Lower lobe of right lung (tissue), 2 donors: ENCODE measurements at regions not wholly inside any gene's neighbourhood (a gene's known extent, or its start where the extent isn't known, plus 50 kb on each side); places are given as distances from the start of the nearest gene placed in this dataset.
"Not testable (repeated sequence)": the region's sequence is repeated elsewhere in the genome, so short reads cannot be mapped to it uniquely, and the experiment has no call there.

Source experiments
- ATAC-seq, 2 donors: fragments of 200-7000 bp; cut with Tn5 transposase; one replicate each; pipeline ENCODE4 v1.9.1; 2020 to 2022; ENCODE audit warnings: mild to moderate bottlenecking in 2 of 2, moderate library complexity in 2 of 2
- DNase-seq: peaks from one replicate; pipeline ENCODE4 v3.0.0-alpha.2; 2020
- H3K27ac ChIP-seq: fragments of 200-600 bp; one replicate; pipeline ENCODE4 v1.8.0; 2022
- H3K27me3 ChIP-seq: fragments of 200-600 bp; one replicate; pipeline ENCODE4 v1.8.0; 2022; ENCODE audit warnings: low read depth
- H3K36me3 ChIP-seq: fragments of 200-600 bp; one replicate; pipeline ENCODE4 v1.8.0; 2022; ENCODE audit warnings: mild to moderate bottlenecking
- H3K4me1 ChIP-seq: fragments of 200-600 bp; one replicate; pipeline ENCODE4 v1.8.0; 2022
- H3K4me3 ChIP-seq: fragments of 200-600 bp; one replicate; pipeline ENCODE4 v1.8.0; 2022; ENCODE audit warnings: mild to moderate bottlenecking
- H3K9me3 ChIP-seq: fragments of 200-600 bp; one replicate; pipeline ENCODE4 v1.8.0; 2022
- CTCF ChIP-seq: fragments of 200-600 bp; IDR thresholded peaks from one replicate; pipeline ENCODE4 v1.8.0; 2022; ENCODE audit warnings: antibody characterized with exemption, mild to moderate bottlenecking
- intact Hi-C: fragments of 100-400 bp; cut with DNase I; formaldehyde crosslinking; loops from one replicate; pipeline ENCODE4 v1.11.0; 2022
- donor health status: DM: no; HTN: yes; CAD: no; lungs with severe emphysema.

GRCh38 chrX:17968367-17968766 is 107.3 kb upstream of the RAI2 start:
- no peak for TF ChIP-seq CTCF
- no peak for ATAC-seq

GRCh38 chrX:17967888-17968287 is 106.8 kb upstream of the RAI2 start:
- no peaks in the 10 kb centered on the region for H3K27me3 ChIP-seq
- no peaks in the 10 kb centered on the region for H3K4me1 ChIP-seq
- TF ChIP-seq CTCF, result no peak
- DNase-seq, result no peak
- intact Hi-C loops, result no loop called here
- H3K36me3 ChIP-seq, result no peaks in the 10 kb centered on the region
- H3K9me3 ChIP-seq, result no peaks in the 10 kb centered on the region
- H3K4me3 ChIP-seq, result no peak overlapping the region
- ATAC-seq, result peak in 1 of 2 donors; percentile 43
- H3K27ac ChIP-seq, result no peak overlapping the region

More at GRCh38 chrX:17968367-17968766, 107.3 kb upstream of the RAI2 start:
- H3K27me3 ChIP-seq, result no peaks in the 10 kb centered on the region
- no peaks in the 10 kb centered on the region for H3K9me3 ChIP-seq
- no peak for DNase-seq
- no peak overlapping the region for H3K4me3 ChIP-seq
- H3K4me1 ChIP-seq, result no peaks in the 10 kb centered on the region
- no peaks in the 10 kb centered on the region for H3K36me3 ChIP-seq
- intact Hi-C loops, result no loop called here
- no peak overlapping the region for H3K27ac ChIP-seq

DNA sequence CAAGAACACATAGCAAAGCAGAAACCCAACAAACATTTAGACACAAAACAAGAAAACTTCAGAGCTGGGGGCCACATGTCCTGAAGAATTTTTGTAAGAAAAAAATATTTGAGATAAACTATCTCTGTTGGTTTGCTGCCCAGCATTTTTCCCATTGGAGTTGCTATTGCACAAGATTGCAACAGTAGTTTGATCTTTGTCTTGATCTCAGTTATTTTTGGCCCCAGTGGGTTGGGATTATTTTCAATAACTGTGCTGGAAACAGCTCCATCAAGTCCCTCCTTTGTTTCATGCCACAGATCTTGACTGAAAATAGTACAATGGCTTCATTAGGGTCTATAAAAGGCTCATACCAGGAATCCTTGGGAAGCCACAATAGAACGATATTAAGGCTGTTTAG is 103.8 kb upstream of the RAI2 start:
- Histone ChIP-seq H3K27me3 (no peaks in the 10 kb centered on the region), H3K9me3 (no peaks in the 10 kb centered on the region), H3K36me3 (no peaks in the 10 kb centered on the region), H3K27ac (no peak overlapping the region), H3K4me1 (no peaks in the 10 kb centered on the region), H3K4me3 (no peak overlapping the region)
- intact Hi-C loops, result no loop called here
- TF ChIP-seq CTCF, result no peak
- ATAC-seq (no peak), DNase-seq (no peak)

DNA sequence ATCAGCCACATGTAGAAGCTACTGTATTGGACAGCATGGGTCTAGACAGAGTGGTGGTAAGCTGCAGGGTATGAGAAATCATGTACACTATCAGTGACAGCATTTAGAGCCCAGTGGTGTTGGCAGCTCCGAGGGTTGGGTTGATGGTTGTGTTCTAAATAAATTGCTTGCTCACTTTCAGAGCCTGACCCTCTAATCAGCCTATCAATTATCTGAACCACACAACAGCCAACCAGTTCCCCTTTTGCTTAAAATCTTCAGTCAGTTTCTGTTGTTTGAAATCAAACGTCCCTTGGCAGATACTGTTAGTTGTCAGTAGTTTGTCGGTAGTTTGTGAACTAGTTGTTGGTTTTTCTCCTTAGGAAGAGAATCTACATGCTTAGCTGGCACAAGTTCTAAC is 99.8 kb upstream of the RAI2 start:
- Histone ChIP-seq H3K4me1 (no peaks in the 10 kb centered on the region), H3K36me3 (no peaks in the 10 kb centered on the region), H3K27me3 (no peaks in the 10 kb centered on the region), H3K27ac (no peak overlapping the region), H3K4me3 (no peak overlapping the region), H3K9me3 (no peaks in the 10 kb centered on the region)
- no peak for TF ChIP-seq CTCF
- intact Hi-C loops, result no loop called here
- no peak for ATAC-seq
- DNase-seq, result no peak

DNA sequence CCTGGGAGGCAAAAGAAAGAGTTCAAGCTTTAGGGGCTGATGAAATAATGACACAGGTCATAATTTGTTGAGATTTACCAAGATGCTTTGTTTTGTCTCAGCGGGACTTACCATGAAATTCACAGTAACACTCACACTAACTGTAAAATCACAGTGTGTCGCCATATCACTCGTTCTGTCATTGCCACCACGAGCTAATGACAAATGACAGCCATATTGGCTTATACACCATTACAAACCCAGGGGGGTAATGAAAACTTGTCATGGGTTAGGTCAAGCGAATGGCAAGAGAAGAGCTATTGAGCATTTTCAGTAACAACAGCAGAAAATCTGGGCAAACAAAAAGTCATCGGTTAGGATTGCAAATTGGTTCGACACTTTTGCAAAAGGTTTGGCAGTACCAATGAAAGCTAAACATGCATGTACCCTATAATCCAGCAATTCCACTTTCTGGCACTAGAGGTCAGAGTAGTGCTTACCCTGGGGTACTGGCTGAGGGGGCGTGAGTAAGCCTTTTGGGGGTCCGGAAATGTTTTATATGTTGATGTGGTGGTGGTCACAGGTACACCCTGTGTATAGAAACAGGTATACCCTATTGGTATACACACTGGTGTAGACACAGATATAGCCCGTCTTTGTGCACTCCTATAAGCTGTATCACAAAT is 83.9 kb upstream of the RAI2 start:
- H3K36me3 ChIP-seq, result no peaks in the 10 kb centered on the region

DNA sequence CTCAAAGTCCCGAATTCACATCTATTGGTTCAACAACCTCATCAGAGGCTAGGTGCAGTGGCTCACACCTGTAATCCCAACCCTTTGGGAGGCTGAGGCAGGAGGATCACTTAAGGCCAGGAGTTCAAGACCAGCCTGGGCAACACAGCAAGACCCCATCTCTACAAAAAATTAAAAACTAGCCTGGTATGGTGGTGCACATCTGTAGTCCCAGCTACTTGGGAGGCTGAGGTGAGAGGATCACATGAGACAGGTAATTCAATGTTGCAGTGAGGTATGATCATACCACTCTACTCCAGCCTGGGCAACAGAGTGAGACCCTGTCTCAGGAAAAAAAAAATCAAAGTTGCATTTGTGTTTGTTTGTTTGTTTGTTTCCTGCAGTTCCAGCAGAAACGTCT is 80.1 kb upstream of the RAI2 start:
- H3K36me3 ChIP-seq, H3K4me1 ChIP-seq, H3K27me3 ChIP-seq, H3K9me3 ChIP-seq, H3K27ac ChIP-seq, DNase-seq, ATAC-seq, intact Hi-C loops, H3K4me3 ChIP-seq: not testable (repeated sequence)

More for the DNA sequence above, 83.9 kb upstream of the RAI2 start:
- H3K4me1 ChIP-seq, result no peaks in the 10 kb centered on the region
- peak; percentile 36 for TF ChIP-seq CTCF
- ATAC-seq (no peak), DNase-seq (no peak)
- no peaks in the 10 kb centered on the region for H3K9me3 ChIP-seq
- no peak overlapping the region for H3K27ac ChIP-seq
- intact Hi-C loops, result no loop called here
- no peaks in the 10 kb centered on the region for H3K27me3 ChIP-seq
- H3K4me3 ChIP-seq, result no peak overlapping the region
